ENCODE measurements at regions not wholly inside any gene's neighbourhood (a gene's known extent, or its start where the extent isn't known, plus 50 kb on each side); places are given as distances from the start of the nearest gene placed in this dataset.
"Not testable (repeated sequence)": the region's sequence is repeated elsewhere in the genome, so short reads cannot be mapped to it uniquely, and the experiment has no call there.

DNA sequence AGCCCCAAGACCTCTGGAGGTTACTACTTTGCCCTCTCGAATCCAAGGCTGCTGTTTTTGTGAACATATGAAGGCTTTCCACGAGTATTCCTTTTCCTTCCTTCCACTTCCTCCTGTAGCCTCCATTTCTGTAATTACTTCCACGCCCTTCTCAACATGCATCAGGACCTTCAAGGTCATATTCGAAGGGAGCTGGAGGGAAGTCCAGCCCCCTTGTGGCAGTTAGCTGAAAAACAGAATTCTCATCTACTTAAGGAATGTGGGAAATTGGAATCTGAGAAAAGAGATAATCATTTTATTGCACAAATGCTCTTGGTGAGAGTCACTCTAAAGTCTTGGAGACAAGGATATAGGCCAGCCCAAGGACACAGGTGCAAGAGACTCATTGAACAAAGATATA lies 1000.2 kb downstream of the TDRD15 start:
- DNase-seq (ENCODE audit: extremely low read depth, low read depth), result no peak
- no peak overlapping the region for H3K4me3 ChIP-seq (replicated peaks; ENCODE audit: low read depth, low read length)
- TF ChIP-seq, protein P1, sequence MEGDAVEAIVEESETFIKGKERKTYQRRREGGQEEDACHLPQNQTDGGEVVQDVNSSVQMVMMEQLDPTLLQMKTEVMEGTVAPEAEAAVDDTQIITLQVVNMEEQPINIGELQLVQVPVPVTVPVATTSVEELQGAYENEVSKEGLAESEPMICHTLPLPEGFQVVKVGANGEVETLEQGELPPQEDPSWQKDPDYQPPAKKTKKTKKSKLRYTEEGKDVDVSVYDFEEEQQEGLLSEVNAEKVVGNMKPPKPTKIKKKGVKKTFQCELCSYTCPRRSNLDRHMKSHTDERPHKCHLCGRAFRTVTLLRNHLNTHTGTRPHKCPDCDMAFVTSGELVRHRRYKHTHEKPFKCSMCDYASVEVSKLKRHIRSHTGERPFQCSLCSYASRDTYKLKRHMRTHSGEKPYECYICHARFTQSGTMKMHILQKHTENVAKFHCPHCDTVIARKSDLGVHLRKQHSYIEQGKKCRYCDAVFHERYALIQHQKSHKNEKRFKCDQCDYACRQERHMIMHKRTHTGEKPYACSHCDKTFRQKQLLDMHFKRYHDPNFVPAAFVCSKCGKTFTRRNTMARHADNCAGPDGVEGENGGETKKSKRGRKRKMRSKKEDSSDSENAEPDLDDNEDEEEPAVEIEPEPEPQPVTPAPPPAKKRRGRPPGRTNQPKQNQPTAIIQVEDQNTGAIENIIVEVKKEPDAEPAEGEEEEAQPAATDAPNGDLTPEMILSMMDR (IDR thresholded peaks at IDR 0.05; ENCODE audit: low read depth, low read length, missing control alignments), result no peak

DNA sequence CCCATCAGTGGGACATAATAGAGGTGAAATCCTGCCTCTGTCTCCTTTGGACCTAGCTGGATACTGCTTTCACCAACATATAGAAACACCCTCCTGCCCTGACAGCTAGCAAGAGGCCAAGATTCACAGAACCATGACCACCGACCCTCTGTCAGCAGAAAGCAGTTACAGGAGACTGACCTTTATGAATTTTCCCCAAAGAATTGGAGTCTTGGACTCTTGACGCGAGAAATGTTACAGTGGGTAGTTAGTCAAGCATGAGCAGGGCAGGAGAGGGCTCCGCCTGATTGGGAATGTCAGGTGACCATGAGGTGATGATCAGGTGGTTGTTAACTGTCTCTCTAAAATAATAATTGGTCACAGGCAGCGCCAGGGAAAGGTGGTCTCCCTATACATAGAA lies 1002.3 kb downstream of the TDRD15 start:
- no peak overlapping the region for H3K4me3 ChIP-seq (replicated peaks; ENCODE audit: low read depth, low read length)
- TF ChIP-seq, protein P1 (IDR thresholded peaks at IDR 0.05; ENCODE audit: low read depth, low read length, missing control alignments), result no peak
- DNase-seq (ENCODE audit: extremely low read depth, low read depth), result no peak

DNA sequence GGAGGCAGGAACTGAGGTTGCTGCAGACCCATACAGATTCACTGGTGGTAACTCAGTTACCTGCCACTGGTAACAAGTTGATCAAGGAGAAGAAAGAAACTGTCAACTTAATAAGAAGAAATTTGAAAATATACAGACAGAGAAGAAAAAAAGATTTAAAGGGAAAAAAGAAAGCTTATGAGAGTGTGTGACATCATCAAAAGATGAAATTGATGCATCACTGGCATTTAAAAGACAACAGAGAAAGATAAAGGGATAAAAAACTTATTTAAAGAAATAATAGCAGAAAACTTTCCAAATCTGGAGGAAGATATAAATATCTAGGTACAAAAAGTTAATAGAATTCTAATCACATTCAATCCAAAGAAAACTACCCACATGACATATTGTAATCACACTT lies 1003.2 kb downstream of the TDRD15 start:
- TF ChIP-seq, protein P1 (IDR thresholded peaks at IDR 0.05; ENCODE audit: low read depth, low read length, missing control alignments), result no peak
- no peak for DNase-seq (ENCODE audit: extremely low read depth, low read depth)
- H3K4me3 ChIP-seq (replicated peaks; ENCODE audit: low read depth, low read length), result no peak overlapping the region

GRCh38 chr2:22134421-22134820 lies 1010.7 kb downstream of the TDRD15 start:
- TF ChIP-seq, protein P1 (IDR thresholded peaks at IDR 0.05; ENCODE audit: low read depth, low read length, missing control alignments), result no peak
- no peak overlapping the region for H3K4me3 ChIP-seq (replicated peaks; ENCODE audit: low read depth, low read length)
- no peak for DNase-seq (ENCODE audit: extremely low read depth, low read depth)

DNA sequence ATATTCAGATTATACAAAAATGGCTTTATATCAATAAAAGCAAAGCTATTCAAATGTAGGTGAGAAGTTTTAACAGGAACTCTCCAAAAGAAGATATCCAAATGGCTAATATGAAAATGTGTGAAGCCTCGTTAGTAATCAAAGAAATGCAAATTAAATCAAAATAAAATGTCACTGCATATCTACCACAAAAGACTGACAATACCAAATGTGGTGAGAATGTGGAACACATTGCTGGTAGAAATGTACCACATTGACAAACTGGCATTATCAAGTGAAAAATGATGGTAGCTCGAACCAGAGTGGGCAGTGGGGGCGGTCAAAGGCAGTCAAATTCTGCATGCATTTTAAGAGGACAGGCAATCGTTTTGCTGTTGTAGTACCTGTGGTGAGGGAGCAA lies 1012.7 kb downstream of the TDRD15 start:
- DNase-seq (ENCODE audit: extremely low read depth, low read depth), result no peak
- TF ChIP-seq, protein P1 (IDR thresholded peaks at IDR 0.05; ENCODE audit: low read depth, low read length, missing control alignments), result no peak
- no peak overlapping the region for H3K4me3 ChIP-seq (replicated peaks; ENCODE audit: low read depth, low read length)

DNA sequence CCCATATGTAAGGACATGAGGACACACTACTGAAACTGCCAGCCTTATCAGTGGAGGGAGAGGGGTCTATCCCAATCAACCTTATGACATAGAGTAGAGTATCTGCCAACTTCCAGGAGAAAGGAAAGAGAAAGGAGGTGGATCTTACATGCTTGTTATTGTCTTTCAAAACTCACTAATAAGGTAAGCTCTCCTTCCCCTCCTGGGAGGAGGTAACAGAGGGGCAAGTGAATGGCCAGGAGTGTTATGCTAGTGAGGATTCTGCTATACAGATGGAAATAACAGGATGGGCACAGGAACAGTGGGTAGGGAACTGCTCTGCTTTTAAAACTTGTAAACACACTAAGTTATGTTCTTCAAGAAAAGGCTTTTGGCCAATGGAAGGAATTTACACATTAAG lies 1020.1 kb downstream of the TDRD15 start:
- DNase-seq (ENCODE audit: extremely low read depth, low read depth), result no peak
- no peak overlapping the region for H3K4me3 ChIP-seq (replicated peaks; ENCODE audit: low read depth, low read length)
- TF ChIP-seq, protein P1 (IDR thresholded peaks at IDR 0.05; ENCODE audit: low read depth, low read length, missing control alignments), result no peak

GRCh38 chr2:22153931-22154613 lies 1030.3 kb downstream of the TDRD15 start:
- no peak overlapping the region for H3K4me3 ChIP-seq (replicated peaks; ENCODE audit: low read depth, low read length)
- DNase-seq (ENCODE audit: extremely low read depth, low read depth), result no peak
- TF ChIP-seq, protein P1 (IDR thresholded peaks at IDR 0.05; ENCODE audit: low read depth, low read length, missing control alignments), result no peak

DNA sequence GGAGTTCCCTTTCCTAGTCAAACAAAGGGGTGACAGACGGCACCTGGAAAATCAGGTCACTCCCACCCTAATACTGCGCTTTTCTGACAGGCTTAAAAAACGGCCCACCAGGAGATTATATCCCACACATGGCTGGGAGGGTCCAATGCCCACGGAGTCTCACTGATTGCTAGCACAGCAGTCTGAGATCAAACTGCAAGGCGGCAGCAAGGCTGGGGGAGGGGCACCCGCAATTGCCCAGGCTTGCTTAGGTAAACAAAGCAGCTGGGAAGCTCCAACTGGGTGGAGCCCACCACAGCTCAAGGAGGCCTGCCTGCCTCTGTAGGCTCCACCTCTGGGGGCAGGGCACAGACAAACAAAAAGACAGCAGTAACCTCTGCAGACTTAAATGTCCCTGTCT lies 1032.9 kb downstream of the TDRD15 start:
- not testable (repeated sequence) for DNase-seq (ENCODE audit: extremely low read depth, low read depth); H3K4me3 ChIP-seq (replicated peaks; ENCODE audit: low read depth, low read length)

Measured in HFF-Myc (cell line).